WERI-Rb-1 (cell line): ENCODE measurements at regions not wholly inside any gene's neighbourhood (a gene's known extent, or its start where the extent isn't known, plus 50 kb on each side); places are given as distances from the start of the nearest gene placed in this dataset.
"Not testable (repeated sequence)": the region's sequence is repeated elsewhere in the genome, so short reads cannot be mapped to it uniquely, and the experiment has no call there.

Experiments
- DNase-seq: peaks from one replicate; pipeline ENCODE4 v3.0.0-alpha.2; 2020
- H3K27ac ChIP-seq: fragments of 250-450 bp; sonication (Bioruptor Pico); 2 replicates; pipeline ENCODE4 v1.5.1; 2020; ENCODE audit warnings: mild to moderate bottlenecking, moderate library complexity
- H3K27me3 ChIP-seq: fragments of 250-450 bp; sonication (Bioruptor Pico); 2 replicates; pipeline ENCODE4 v1.5.1; 2021; ENCODE audit warnings: mild to moderate bottlenecking, low read depth, moderate library complexity; ENCODE audit not compliant: insufficient read depth, severe bottlenecking
- H3K36me3 ChIP-seq: fragments of 250-450 bp; sonication (Bioruptor Pico); 2 replicates; pipeline ENCODE4 v1.5.1; 2020; ENCODE audit warnings: mild to moderate bottlenecking, moderate library complexity
- H3K4me3 ChIP-seq: 2 replicates; pipeline ENCODE4 v1.5.1; 2011; ENCODE audit warnings: low read depth, mild to moderate bottlenecking, control low read depth, low read length
- H3K9me3 ChIP-seq: fragments of 250-450 bp; sonication (Bioruptor Pico); 2 replicates; pipeline ENCODE4 v1.5.1; 2021; ENCODE audit warnings: mild to moderate bottlenecking, moderate library complexity; ENCODE audit not compliant: severe bottlenecking
- TF ChIP-seq, protein P1 (sequence below): IDR thresholded peaks from 2 replicates; pipeline ENCODE4 v1.5.1; 2011; ENCODE audit warnings: low read depth, mild to moderate bottlenecking, control low read depth, inconsistent platforms, low read length

DNA sequence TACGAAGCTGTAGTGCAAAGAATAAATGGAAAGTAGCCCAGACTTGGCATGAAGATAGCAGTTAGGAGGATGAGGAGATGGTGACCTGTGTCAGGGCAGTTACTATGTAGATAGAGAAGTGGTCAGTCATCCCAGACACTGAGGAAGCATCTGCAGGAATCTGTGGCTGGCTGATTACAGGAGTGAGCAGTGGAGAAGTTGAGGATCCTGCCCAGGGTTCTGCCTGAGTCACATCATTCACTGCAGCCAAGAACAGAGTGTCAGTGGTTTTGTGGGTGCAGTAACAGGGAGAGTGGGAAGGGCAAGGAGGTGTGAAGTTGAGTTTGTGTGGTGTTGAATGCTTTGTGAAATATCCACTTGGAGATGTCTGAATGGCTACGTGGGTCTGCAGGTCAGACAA is 676.4 kb upstream of the NRP1 start:
- no peaks in the 10 kb centered on the region for H3K36me3 ChIP-seq
- H3K27me3 ChIP-seq: no peaks in the 10 kb centered on the region
- TF ChIP-seq, protein P1, sequence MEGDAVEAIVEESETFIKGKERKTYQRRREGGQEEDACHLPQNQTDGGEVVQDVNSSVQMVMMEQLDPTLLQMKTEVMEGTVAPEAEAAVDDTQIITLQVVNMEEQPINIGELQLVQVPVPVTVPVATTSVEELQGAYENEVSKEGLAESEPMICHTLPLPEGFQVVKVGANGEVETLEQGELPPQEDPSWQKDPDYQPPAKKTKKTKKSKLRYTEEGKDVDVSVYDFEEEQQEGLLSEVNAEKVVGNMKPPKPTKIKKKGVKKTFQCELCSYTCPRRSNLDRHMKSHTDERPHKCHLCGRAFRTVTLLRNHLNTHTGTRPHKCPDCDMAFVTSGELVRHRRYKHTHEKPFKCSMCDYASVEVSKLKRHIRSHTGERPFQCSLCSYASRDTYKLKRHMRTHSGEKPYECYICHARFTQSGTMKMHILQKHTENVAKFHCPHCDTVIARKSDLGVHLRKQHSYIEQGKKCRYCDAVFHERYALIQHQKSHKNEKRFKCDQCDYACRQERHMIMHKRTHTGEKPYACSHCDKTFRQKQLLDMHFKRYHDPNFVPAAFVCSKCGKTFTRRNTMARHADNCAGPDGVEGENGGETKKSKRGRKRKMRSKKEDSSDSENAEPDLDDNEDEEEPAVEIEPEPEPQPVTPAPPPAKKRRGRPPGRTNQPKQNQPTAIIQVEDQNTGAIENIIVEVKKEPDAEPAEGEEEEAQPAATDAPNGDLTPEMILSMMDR: no peak
- no peak overlapping the region for H3K27ac ChIP-seq
- no peak for DNase-seq
- H3K4me3 ChIP-seq: no peak overlapping the region
- H3K9me3 ChIP-seq: no peaks in the 10 kb centered on the region

- H3K9me3 ChIP-seq, DNase-seq, H3K27me3 ChIP-seq, H3K4me3 ChIP-seq, H3K27ac ChIP-seq, H3K36me3 ChIP-seq: not testable (repeated sequence)
These were observed 675.8 kb upstream of the NRP1 start for GRCh38 chr10:34010228-34010627.

DNA sequence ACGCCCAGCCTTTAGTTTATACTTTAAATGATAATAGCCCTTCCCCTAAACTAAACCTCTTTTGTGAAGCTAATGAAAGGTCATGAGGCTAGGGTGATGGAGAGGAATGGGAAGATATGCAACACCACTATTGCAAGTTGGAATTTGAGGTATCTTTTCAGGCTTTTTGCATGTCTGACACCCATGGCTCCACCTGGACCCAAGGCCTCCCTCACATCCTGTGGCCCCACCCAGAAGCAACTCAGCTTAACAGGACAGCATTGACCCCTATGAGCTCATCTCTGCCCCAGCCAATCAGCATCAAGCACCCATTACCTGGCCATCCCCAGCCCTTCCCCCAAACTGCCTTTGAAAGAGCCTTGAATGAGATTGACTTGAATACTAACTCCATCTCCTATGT is 674.2 kb upstream of the NRP1 start:
- TF ChIP-seq, protein P1: no peak
- H3K36me3 ChIP-seq: no peaks in the 10 kb centered on the region
- no peak overlapping the region for H3K27ac ChIP-seq

GRCh38 chr10:34006471-34006870 is 672.0 kb upstream of the NRP1 start:
- H3K27ac ChIP-seq: no peak overlapping the region
- no peaks in the 10 kb centered on the region for H3K36me3 ChIP-seq
- TF ChIP-seq, protein P1: no peak
- H3K9me3 ChIP-seq: no peaks in the 10 kb centered on the region
- H3K4me3 ChIP-seq: no peak overlapping the region
- DNase-seq: no peak
- no peaks in the 10 kb centered on the region for H3K27me3 ChIP-seq

More for the DNA sequence above, 674.2 kb upstream of the NRP1 start:
- Histone ChIP-seq H3K9me3 (no peaks in the 10 kb centered on the region), H3K4me3 (no peak overlapping the region), H3K27me3 (no peaks in the 10 kb centered on the region)
- DNase-seq: no peak

DNA sequence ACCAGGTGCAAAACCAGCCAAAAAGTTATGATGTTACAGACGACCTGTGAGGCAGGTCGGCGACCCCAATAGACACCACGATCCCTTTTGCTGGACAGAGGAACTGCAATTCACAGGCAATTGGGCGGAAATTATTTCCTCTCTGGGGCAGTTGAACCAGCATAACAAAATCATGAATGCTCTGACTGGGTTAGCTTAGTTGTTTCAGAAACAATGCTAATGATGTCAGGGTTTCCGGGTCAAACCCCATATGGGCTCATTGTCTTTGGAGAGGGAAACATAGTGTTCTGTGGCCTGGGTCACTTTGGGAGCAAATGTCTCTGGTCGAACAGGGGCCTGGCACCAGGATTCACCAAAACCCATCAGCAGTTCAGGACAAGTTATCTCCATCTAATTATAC is 669.1 kb upstream of the NRP1 start:
- Histone ChIP-seq H3K9me3 (no peaks in the 10 kb centered on the region), H3K27ac (no peak overlapping the region), H3K36me3 (no peaks in the 10 kb centered on the region), H3K27me3 (no peaks in the 10 kb centered on the region), H3K4me3 (no peak overlapping the region)
- TF ChIP-seq, protein P1: no peak
- no peak for DNase-seq

DNA sequence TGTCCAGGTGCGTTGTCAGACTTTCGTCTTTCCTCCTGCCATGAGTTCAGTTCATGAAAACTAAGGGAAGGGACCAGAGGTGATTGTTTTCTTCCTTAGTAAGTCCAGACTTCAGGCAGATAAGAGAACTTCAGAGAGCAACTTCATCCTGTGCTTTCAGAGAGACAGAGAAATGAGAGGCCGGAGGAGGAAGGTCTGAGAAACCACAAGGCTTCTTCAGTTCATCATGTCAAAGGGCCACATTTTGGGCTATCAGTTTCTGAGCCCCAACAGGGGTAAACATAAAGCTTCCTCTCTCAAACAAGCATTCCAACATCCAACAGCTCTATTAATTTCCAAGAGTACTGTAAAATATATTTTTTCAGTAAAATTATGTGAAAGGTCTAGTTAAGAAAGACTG is 668.4 kb upstream of the NRP1 start:
- DNase-seq: no peak

More for the DNA sequence above, 668.4 kb upstream of the NRP1 start:
- Histone ChIP-seq H3K27ac (no peak overlapping the region), H3K36me3 (no peaks in the 10 kb centered on the region), H3K9me3 (no peaks in the 10 kb centered on the region), H3K4me3 (no peak overlapping the region), H3K27me3 (no peaks in the 10 kb centered on the region)
- TF ChIP-seq, protein P1: no peak
